Colonic mucosa (tissue), 4 donors: ENCODE measurements at regions not wholly inside any gene's neighbourhood (a gene's known extent, or its start where the extent isn't known, plus 50 kb on each side); places are given as distances from the start of the nearest gene placed in this dataset.

ENCODE experiments used
- DNase-seq: peaks from one replicate; pipeline ENCODE4 v3.0.0-alpha.2; 2020
- H3K27ac ChIP-seq: fragments of 200-600 bp; one replicate; pipeline ENCODE4 v1.8.0; 2021
- H3K27me3 ChIP-seq: fragments of 200-600 bp; one replicate; pipeline ENCODE4 v1.8.0; 2021
- H3K36me3 ChIP-seq: fragments of 200-600 bp; one replicate; pipeline ENCODE4 v1.8.0; 2021
- H3K4me1 ChIP-seq: fragments of 200-600 bp; one replicate; pipeline ENCODE4 v1.8.0; 2021; ENCODE audit warnings: mild to moderate bottlenecking
- H3K4me3 ChIP-seq: fragments of 200-600 bp; one replicate; pipeline ENCODE4 v1.8.0; 2021
- H3K9ac ChIP-seq, 2 donors: one replicate each; pipeline ENCODE4 v1.7.0; 2013; ENCODE audit warnings: control low read depth in 2 of 2, low read depth in 2 of 2, low read length in 2 of 2
- H3K9me3 ChIP-seq: fragments of 200-600 bp; one replicate; pipeline ENCODE4 v1.8.0; 2021
- intact Hi-C: fragments of 100-400 bp; cut with DNase I; formaldehyde crosslinking; loops from one replicate; pipeline ENCODE4 v1.14.1; 2022
- TF ChIP-seq, protein P1 (sequence below): fragments of 200-600 bp; IDR thresholded peaks from one replicate; pipeline ENCODE4 v1.8.0; 2022; ENCODE audit warnings: antibody characterized with exemption, mild to moderate bottlenecking
- donor health status: healthy.
- donor health status: DM: no; HTN: no; CAD: no.
- donor health status: DM: no; HTN: no; CAD: no.

DNA sequence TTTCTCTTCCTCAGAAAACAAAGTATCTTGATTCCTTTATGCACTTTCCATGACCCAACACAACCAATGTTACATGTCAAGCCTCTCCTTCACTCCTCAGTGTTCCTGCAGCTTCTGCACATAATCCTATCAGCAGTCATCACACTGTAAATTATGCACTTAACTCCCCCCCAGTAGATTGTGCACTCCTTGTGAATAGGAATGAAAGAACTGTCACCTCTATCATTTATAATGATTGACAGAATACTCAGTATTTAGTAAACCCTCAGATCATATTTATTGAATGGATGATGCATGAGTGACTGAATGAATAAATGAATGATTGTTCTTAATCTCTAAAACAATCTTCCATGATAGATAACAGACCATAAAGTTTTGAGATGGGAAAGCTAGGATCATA is 253.3 kb downstream of the HS3ST1 start:
- H3K9me3 ChIP-seq: no peaks in the 10 kb centered on the region
- H3K27ac ChIP-seq: no peak overlapping the region
- intact Hi-C loops: no loop called here
- TF ChIP-seq, protein P1, sequence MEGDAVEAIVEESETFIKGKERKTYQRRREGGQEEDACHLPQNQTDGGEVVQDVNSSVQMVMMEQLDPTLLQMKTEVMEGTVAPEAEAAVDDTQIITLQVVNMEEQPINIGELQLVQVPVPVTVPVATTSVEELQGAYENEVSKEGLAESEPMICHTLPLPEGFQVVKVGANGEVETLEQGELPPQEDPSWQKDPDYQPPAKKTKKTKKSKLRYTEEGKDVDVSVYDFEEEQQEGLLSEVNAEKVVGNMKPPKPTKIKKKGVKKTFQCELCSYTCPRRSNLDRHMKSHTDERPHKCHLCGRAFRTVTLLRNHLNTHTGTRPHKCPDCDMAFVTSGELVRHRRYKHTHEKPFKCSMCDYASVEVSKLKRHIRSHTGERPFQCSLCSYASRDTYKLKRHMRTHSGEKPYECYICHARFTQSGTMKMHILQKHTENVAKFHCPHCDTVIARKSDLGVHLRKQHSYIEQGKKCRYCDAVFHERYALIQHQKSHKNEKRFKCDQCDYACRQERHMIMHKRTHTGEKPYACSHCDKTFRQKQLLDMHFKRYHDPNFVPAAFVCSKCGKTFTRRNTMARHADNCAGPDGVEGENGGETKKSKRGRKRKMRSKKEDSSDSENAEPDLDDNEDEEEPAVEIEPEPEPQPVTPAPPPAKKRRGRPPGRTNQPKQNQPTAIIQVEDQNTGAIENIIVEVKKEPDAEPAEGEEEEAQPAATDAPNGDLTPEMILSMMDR: no peak
- no peaks in the 10 kb centered on the region for H3K36me3 ChIP-seq
- no peaks in the 10 kb centered on the region for H3K27me3 ChIP-seq
- no peak overlapping the region for H3K9ac ChIP-seq
- no peak overlapping the region for H3K4me3 ChIP-seq
- no peak for DNase-seq
- H3K4me1 ChIP-seq: no peaks in the 10 kb centered on the region

DNA sequence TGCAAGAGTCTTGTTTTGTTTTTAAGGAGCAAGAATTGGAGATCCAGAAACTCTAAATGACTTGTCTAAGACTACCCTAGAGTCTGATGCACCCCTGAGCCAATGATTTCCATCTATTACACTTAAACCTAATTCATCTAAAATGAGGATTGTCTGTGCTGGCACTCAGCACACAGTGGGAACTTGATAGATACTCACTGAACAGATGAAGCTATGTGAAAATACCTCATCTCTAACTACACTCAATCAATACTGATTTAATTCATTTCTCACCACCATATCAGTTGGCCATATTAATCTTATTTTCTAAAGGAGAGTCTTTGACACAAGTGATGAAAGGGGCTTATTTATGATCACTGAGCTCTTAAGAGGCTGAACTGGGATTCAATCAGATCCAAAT is 262.1 kb downstream of the HS3ST1 start:
- intact Hi-C loops: no loop called here
- TF ChIP-seq, protein P1: no peak
- no peak overlapping the region for H3K27ac ChIP-seq
- H3K4me3 ChIP-seq: no peak overlapping the region
- H3K9ac ChIP-seq: no peak overlapping the region
- H3K4me1 ChIP-seq: no peaks in the 10 kb centered on the region
- H3K27me3 ChIP-seq: no peaks in the 10 kb centered on the region
- H3K9me3 ChIP-seq: no peaks in the 10 kb centered on the region
- no peaks in the 10 kb centered on the region for H3K36me3 ChIP-seq
- DNase-seq: no peak

DNA sequence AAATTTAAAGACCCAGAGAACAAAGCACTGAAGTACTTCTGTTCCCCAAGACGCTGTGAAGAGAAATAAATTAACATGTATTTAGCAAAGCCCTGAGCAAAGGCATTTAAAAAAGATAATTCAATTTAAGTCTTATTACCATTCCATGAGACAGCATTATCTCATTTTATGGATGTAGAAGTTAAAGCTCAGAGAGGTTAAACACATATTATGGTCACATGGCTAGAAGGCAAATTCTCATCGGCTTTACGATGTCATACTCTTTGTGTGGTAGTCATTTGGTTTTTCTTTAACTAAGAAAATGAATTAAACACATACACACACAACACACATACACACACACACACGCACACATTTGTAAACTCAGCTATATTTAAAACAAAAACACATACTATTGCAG is 262.7 kb downstream of the HS3ST1 start:
- Histone ChIP-seq H3K36me3 (no peaks in the 10 kb centered on the region), H3K27me3 (no peaks in the 10 kb centered on the region), H3K27ac (no peak overlapping the region), H3K9ac (no peak overlapping the region), H3K4me1 (no peaks in the 10 kb centered on the region), H3K4me3 (no peak overlapping the region), H3K9me3 (no peaks in the 10 kb centered on the region)
- TF ChIP-seq, protein P1: no peak
- intact Hi-C loops: no loop called here
- DNase-seq: no peak

- Histone ChIP-seq H3K9ac (no peak overlapping the region), H3K27ac (no peak overlapping the region), H3K4me1 (no peaks in the 10 kb centered on the region), H3K4me3 (no peak overlapping the region), H3K27me3 (no peaks in the 10 kb centered on the region), H3K36me3 (no peaks in the 10 kb centered on the region), H3K9me3 (no peaks in the 10 kb centered on the region)
- TF ChIP-seq, protein P1: no peak
- no peak for DNase-seq
- intact Hi-C loops: no loop called here
These were observed 263.6 kb downstream of the HS3ST1 start for GRCh38 chr4:11165052-11165451.

GRCh38 chr4:11160288-11160687 is 268.4 kb downstream of the HS3ST1 start:
- Histone ChIP-seq H3K9me3 (no peaks in the 10 kb centered on the region), H3K27me3 (no peaks in the 10 kb centered on the region), H3K36me3 (no peaks in the 10 kb centered on the region), H3K27ac (no peak overlapping the region), H3K4me3 (no peak overlapping the region), H3K9ac (no peak overlapping the region), H3K4me1 (no peaks in the 10 kb centered on the region)
- DNase-seq: no peak
- TF ChIP-seq, protein P1: no peak
- intact Hi-C loops: no loop called here

GRCh38 chr4:11158971-11159370 is 269.7 kb downstream of the HS3ST1 start:
- no peak overlapping the region for H3K9ac ChIP-seq
- H3K27ac ChIP-seq: no peak overlapping the region
- no peak overlapping the region for H3K4me3 ChIP-seq
- no peak for DNase-seq
- TF ChIP-seq, protein P1: no peak
- no peaks in the 10 kb centered on the region for H3K4me1 ChIP-seq
- intact Hi-C loops: no loop called here
- H3K27me3 ChIP-seq: no peaks in the 10 kb centered on the region
- no peaks in the 10 kb centered on the region for H3K9me3 ChIP-seq
- no peaks in the 10 kb centered on the region for H3K36me3 ChIP-seq
